ENCODE measurements at regions not wholly inside any gene's neighbourhood (a gene's known extent, or its start where the extent isn't known, plus 50 kb on each side); places are given as distances from the start of the nearest gene placed in this dataset.

DNA sequence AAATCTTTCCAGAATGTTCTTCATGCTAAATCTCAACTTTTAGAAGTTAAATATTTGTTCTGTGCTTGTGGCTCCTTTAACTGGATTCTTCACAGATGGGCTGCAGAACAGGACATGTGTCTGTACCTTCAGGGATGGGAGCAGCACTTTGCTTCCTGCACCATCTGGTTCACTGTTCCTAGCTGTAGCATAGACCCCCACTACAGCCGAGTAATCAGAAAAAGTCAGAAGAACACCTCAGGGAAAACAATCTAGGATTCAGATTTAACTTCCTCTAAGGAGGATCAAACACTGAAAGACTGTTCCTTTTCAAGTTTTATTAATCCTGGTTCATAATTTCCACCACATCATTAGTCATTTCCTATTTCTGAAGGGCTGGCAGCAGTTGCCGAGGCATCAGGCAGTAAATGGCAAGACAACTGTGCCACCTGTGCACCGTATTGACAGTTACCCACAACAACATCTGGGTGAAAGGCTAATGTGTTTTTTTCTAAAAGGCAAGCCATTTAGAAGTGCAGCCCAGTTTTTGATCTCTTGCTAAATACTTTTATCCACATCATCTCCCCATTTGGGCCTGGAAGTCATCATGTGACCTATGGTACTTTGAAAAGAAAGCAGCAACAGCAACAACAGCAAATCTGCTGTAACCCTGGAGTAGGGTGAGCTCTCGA, 212.8 kb upstream of the BMP4 start:
- Histone ChIP-seq H3K27ac (no peak overlapping the region), H3K36me3 (no peaks in the 10 kb centered on the region), H3K4me3 (no peak overlapping the region), H3K9me3 (no peaks in the 10 kb centered on the region), H3K4me1 (peaks cover 0 to 16% (median 10%) of the 10 kb centered on the region in 3 donors), H3K27me3 (no peaks in the 10 kb centered on the region)
- TF ChIP-seq POLR2A (IDR thresholded peaks at IDR 0.05): no peak
- TF ChIP-seq EP300 (IDR thresholded peaks at IDR 0.05): no peak
- TF ChIP-seq, protein P1, sequence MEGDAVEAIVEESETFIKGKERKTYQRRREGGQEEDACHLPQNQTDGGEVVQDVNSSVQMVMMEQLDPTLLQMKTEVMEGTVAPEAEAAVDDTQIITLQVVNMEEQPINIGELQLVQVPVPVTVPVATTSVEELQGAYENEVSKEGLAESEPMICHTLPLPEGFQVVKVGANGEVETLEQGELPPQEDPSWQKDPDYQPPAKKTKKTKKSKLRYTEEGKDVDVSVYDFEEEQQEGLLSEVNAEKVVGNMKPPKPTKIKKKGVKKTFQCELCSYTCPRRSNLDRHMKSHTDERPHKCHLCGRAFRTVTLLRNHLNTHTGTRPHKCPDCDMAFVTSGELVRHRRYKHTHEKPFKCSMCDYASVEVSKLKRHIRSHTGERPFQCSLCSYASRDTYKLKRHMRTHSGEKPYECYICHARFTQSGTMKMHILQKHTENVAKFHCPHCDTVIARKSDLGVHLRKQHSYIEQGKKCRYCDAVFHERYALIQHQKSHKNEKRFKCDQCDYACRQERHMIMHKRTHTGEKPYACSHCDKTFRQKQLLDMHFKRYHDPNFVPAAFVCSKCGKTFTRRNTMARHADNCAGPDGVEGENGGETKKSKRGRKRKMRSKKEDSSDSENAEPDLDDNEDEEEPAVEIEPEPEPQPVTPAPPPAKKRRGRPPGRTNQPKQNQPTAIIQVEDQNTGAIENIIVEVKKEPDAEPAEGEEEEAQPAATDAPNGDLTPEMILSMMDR (IDR thresholded peaks at IDR 0.05): no peak
- TF ChIP-seq POLR2AphosphoS5 (IDR thresholded peaks at IDR 0.05): no peak
- ATAC-seq: peak; percentile 11
- WGBS, 2 donors (ENCODE audit: low coverage in 1 of 2): 35 to 72% methylated on average over 3 to 4 of the region's 4 CpGs

DNA sequence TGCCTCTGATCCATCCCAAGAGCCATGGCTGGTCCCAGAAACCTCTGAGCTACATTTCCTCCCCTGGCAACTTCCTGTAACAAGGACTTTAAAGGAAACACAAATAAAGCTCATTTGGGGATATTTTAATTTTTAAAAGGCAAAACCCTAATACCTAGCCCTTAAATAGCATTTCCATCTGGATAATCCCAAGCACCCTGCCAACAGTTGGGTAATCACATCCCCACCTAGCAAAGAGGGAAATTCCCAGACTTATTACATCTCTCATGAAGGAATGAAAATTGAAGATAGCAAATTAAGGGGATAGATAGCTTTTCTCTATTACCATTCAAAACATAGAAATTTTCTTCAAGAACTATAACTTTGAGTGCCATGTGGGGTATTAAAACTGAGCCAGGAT, 213.7 kb upstream of the BMP4 start:
- H3K9me3 ChIP-seq: no peaks in the 10 kb centered on the region
- ATAC-seq: no peak
- no peak overlapping the region for H3K27ac ChIP-seq
- no peaks in the 10 kb centered on the region for H3K27me3 ChIP-seq
- no peaks in the 10 kb centered on the region for H3K36me3 ChIP-seq
- no peak overlapping the region for H3K4me3 ChIP-seq
- TF ChIP-seq, protein P1 (IDR thresholded peaks at IDR 0.05): no peak
- TF ChIP-seq POLR2A (IDR thresholded peaks at IDR 0.05): no peak
- no peak for TF ChIP-seq POLR2AphosphoS5 (IDR thresholded peaks at IDR 0.05)
- TF ChIP-seq EP300 (IDR thresholded peaks at IDR 0.05): no peak
- peaks cover 0 to 25% (median 13%) of the 10 kb centered on the region in 3 donors for H3K4me1 ChIP-seq

DNA sequence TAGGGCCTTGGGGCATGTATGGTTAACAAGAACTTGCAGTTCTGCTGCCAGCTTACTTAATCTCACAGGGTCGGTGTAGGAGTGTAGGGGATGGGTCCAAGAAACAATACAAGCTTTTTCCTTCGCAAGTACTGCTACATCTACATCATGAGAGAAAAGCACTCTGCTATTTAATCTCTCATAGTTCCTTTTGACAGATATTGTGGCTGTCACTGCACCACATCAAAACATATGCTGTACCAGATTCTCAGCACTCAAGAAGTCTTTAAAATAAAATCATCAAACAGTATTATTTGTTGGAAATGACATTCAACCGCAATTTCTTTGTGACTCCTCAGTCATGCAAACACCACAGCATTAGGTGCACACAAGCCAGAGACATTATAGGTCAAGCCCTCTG, 215.5 kb upstream of the BMP4 start:
- no peak for ATAC-seq
- peaks cover 0 to 30% (median 13%) of the 10 kb centered on the region in 3 donors for H3K4me1 ChIP-seq
- no peaks in the 10 kb centered on the region for H3K9me3 ChIP-seq

DNA sequence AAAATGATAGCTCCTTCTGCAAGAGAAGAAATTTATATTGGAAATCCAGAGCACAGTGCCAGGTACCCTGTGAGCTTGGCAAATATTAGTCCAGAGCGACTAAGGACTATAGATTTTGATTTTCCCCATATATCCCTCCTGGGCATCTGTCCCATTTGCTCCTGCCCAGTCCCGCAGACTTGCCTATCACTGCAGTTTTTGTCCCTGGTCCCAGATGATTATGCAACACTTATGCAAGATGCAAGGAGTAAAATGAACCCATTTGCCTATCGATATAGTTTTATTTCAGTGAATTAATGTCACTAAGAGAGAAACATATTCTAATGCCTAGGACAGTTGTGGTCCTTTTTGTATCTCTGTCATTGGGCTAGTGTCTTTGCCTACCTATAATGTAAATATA, 215.9 kb upstream of the BMP4 start:
- no peak overlapping the region for H3K4me3 ChIP-seq
- ATAC-seq: no peak
- H3K27ac ChIP-seq: no peak overlapping the region
- no peaks in the 10 kb centered on the region for H3K27me3 ChIP-seq
- TF ChIP-seq POLR2AphosphoS5 (IDR thresholded peaks at IDR 0.05) (no peak), EP300 (IDR thresholded peaks at IDR 0.05) (no peak), POLR2A (IDR thresholded peaks at IDR 0.05) (no peak)
- TF ChIP-seq, protein P1 (IDR thresholded peaks at IDR 0.05): no peak
- no peaks in the 10 kb centered on the region for H3K36me3 ChIP-seq
- peaks cover 0 to 30% (median 13%) of the 10 kb centered on the region in 3 donors for H3K4me1 ChIP-seq
- H3K9me3 ChIP-seq: no peaks in the 10 kb centered on the region
- WGBS, 2 donors (ENCODE audit: low coverage in 1 of 2): 75 to 92% methylated on average over 3 of the region's 3 CpGs

More for the DNA sequence above, 215.5 kb upstream of the BMP4 start:
- H3K36me3 ChIP-seq: no peaks in the 10 kb centered on the region
- TF ChIP-seq POLR2A (IDR thresholded peaks at IDR 0.05): no peak
- TF ChIP-seq EP300 (IDR thresholded peaks at IDR 0.05): no peak
- no peak for TF ChIP-seq POLR2AphosphoS5 (IDR thresholded peaks at IDR 0.05)
- TF ChIP-seq, protein P1 (IDR thresholded peaks at IDR 0.05): no peak
- H3K27me3 ChIP-seq: no peaks in the 10 kb centered on the region
- no peak overlapping the region for H3K27ac ChIP-seq
- H3K4me3 ChIP-seq: no peak overlapping the region
- 71 to 85% methylated on average over 3 of the region's 3 CpGs for WGBS, 2 donors (ENCODE audit: low coverage in 1 of 2)

DNA sequence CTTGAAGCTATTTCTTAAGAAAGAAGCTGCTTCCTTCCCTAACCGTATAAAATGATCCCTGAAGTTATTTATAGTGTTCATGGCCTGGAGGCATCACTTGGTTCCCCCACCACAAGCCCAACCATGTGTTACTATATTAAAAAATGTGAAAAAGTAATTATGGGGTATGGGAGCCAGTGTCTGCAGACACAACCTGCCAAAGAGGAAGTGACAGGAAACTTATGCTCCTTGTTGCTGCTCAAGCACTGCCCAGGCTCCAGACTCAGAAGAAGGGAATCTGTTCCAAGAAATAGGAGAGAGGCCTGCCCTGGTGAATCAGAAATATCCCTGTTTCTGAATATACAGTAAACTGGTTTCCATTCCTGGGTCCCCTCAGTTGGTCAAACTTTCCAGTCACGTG, 217.2 kb upstream of the BMP4 start:
- 10 to 40% methylated on average over 1 to 2 of the region's 2 CpGs for WGBS, 2 donors (ENCODE audit: low coverage in 1 of 2)
- peak; percentile 14 for ATAC-seq
- peak overlapping the region in 1 of 4 donors; percentile 0 for H3K27ac ChIP-seq

More for the DNA sequence above, 217.2 kb upstream of the BMP4 start:
- H3K27me3 ChIP-seq: no peaks in the 10 kb centered on the region
- peaks cover 0 to 30% (median 13%) of the 10 kb centered on the region in 3 donors for H3K4me1 ChIP-seq
- TF ChIP-seq POLR2A (IDR thresholded peaks at IDR 0.05): no peak
- TF ChIP-seq EP300 (IDR thresholded peaks at IDR 0.05): no peak
- no peak for TF ChIP-seq POLR2AphosphoS5 (IDR thresholded peaks at IDR 0.05)
- TF ChIP-seq, protein P1 (IDR thresholded peaks at IDR 0.05): no peak
- H3K36me3 ChIP-seq: no peaks in the 10 kb centered on the region
- no peak overlapping the region for H3K4me3 ChIP-seq
- H3K9me3 ChIP-seq: no peaks in the 10 kb centered on the region
